K562 (cell line): ENCODE measurements at regions not wholly inside any gene's neighbourhood (a gene's known extent, or its start where the extent isn't known, plus 50 kb on each side); places are given as distances from the start of the nearest gene placed in this dataset.

Experiments used
- ATAC-seq: fragments of 200-7000 bp; cut with Tn5 transposase; 3 replicates; pipeline ENCODE4 v1.9.1; 2020; ENCODE audit warnings: moderate library complexity
- BruUV-seq: library from RNA; stranded (reverse); fragments of 400-500 nt; replicated peaks from 2 replicates; lab custom pipeline; 2021; lab: Mats Ljungman, UMichigan
- CTCF ChIA-PET: fragments of 300-600 bp; formaldehyde crosslinking; extraction: SDS; loops from one replicate; lab custom pipeline; 2021; ENCODE audit warnings: low intra/inter-chr PET ratio; lab: Yijun Ruan, JAX
- POLR2A ChIA-PET: fragments of 300-600, 350-650 bp; sonication (Branson Sonifier 250); formaldehyde crosslinking; extraction: SDS; loops from one replicate; lab custom pipeline; 2021; ENCODE audit warnings: antibody characterized with exemption, inconsistent platforms; lab: Yijun Ruan, JAX
- DNase-seq, 4 experiments: peaks; one replicate each; pipeline versions ENCODE4 v3.0.0 to v3.0.0-alpha.2; 2011 to 2018; ENCODE audit warnings: low spot score in 3 of 4, mixed read lengths in 3 of 4; ENCODE audit errors: extremely low read depth in 1 of 4
- FAIRE-seq: peaks from 2 replicates; lab custom pipeline; 2011; peaks lifted over from hg19 to GRCh38; lab: Jason Lieb, UNC
- H2AFZ ChIP-seq: 2 replicates; pipeline ENCODE4 v1.6.0; 2011; ENCODE audit warnings: low read depth, low read length, control low read depth, inconsistent platforms
- H3K27ac ChIP-seq: fragments of 200-600 bp; 3 replicates; pipeline ENCODE4 v1.8.0; 2011; ENCODE audit warnings: low read depth, mild to moderate bottlenecking, control low read depth, inconsistent platforms, low read length, moderate library complexity, mixed read lengths; ENCODE audit errors: extremely low read depth
- H3K27me3 ChIP-seq, 2 experiments: fragments of 300-600 bp in 1 of 2; 2 replicates in 1 of 2; 3 replicates in 1 of 2; pipeline versions ENCODE4 v1.6.0 to v1.8.0; 2011; ENCODE audit warnings: inconsistent platforms in 2 of 2, low read length in 2 of 2, mild to moderate bottlenecking in 1 of 2, mixed read lengths in 1 of 2, moderate library complexity in 1 of 2; ENCODE audit not compliant: control insufficient read depth in 2 of 2, insufficient read depth in 2 of 2
- H3K36me3 ChIP-seq: fragments of 300-600 bp; 3 replicates; pipeline ENCODE4 v1.8.0; 2011; ENCODE audit warnings: mild to moderate bottlenecking, low read length, inconsistent platforms; ENCODE audit not compliant: control insufficient read depth, insufficient read depth
- H3K4me1 ChIP-seq, 2 experiments: fragments of 200-600 bp in 1 of 2; replicated peaks in 1 of 2; 2 replicates in 1 of 2; 3 replicates in 1 of 2; pipeline versions ENCODE4 v1.5.1 to v1.8.0; 2011; ENCODE audit warnings: inconsistent platforms in 2 of 2, low read length in 2 of 2, mild to moderate bottlenecking in 1 of 2, mixed read lengths in 1 of 2, moderate library complexity in 1 of 2; ENCODE audit not compliant: control insufficient read depth in 2 of 2, insufficient read depth in 2 of 2
- H3K4me2 ChIP-seq: 2 replicates; pipeline ENCODE4 v1.6.1; 2011; ENCODE audit warnings: low read length, control low read depth, inconsistent platforms, mixed read lengths; ENCODE audit not compliant: insufficient read depth
- H3K4me3 ChIP-seq: fragments of 200-600 bp; sonication (generic), shearing (Covaris generic); 2 replicates; pipeline ENCODE4 v1.5.1; 2016; ENCODE audit warnings: control low read depth, inconsistent platforms
- H3K79me2 ChIP-seq: fragments of 200-600 bp; 3 replicates; pipeline ENCODE4 v1.8.0; 2011; ENCODE audit warnings: low read length, inconsistent platforms; ENCODE audit not compliant: control insufficient read depth, insufficient read depth
- H3K9ac ChIP-seq, 2 experiments: 2 replicates each; pipeline versions ENCODE4 v1.6.0 to v1.6.1; 2011; ENCODE audit warnings: low read depth in 2 of 2, low read length in 2 of 2, control low read depth in 1 of 2, inconsistent platforms in 1 of 2, mild to moderate bottlenecking in 1 of 2, mixed read lengths in 1 of 2; ENCODE audit not compliant: insufficient read depth in 1 of 2
- H3K9me1 ChIP-seq: one replicate; pipeline ENCODE4 v1.6.0; 2011; ENCODE audit warnings: inconsistent platforms, mild to moderate bottlenecking, low read length, moderate library complexity; ENCODE audit not compliant: control insufficient read depth, insufficient read depth
- H3K9me3 ChIP-seq: replicated peaks from 2 replicates; pipeline ENCODE4 v1.5.1; 2011; ENCODE audit warnings: low read depth, low read length, inconsistent platforms; ENCODE audit not compliant: control insufficient read depth, insufficient read depth
- H4K20me1 ChIP-seq: replicated peaks from 2 replicates; pipeline ENCODE4 v1.6.1; 2011; ENCODE audit warnings: low read length, inconsistent platforms, mixed read lengths; ENCODE audit not compliant: control insufficient read depth, insufficient read depth
- GABPB2 ChIP-seq: fragments of 250-450 bp; sonication (Bioruptor Pico); conservative IDR thresholded peaks from 2 replicates; pipeline ENCODE4 v1.5.1; 2021; ENCODE audit warnings: mild to moderate bottlenecking
- GATA2 ChIP-seq: sonication (generic); formaldehyde crosslinking; IDR thresholded peaks from 2 replicates; pipeline ENCODE4 v1.4.0; 2020; ENCODE audit warnings: mild to moderate bottlenecking, missing genetic modification reagents
- NFXL1 ChIP-seq: fragments of 450-650 bp; formaldehyde crosslinking; IDR thresholded peaks from 2 replicates; pipeline ENCODE4 v1.4.0; 2021; ENCODE audit warnings: mild to moderate bottlenecking
- ZFP36 ChIP-seq: fragments of 150-350 bp; IDR thresholded peaks from 2 replicates; pipeline ENCODE4 v1.6.1; 2018; ENCODE audit warnings: low read length, low read depth; ENCODE audit not compliant: partially characterized antibody
- ZKSCAN3 ChIP-seq: fragments of 250-450 bp; sonication (Bioruptor Pico); IDR thresholded peaks from 2 replicates; pipeline ENCODE4 v1.4.0; 2020
- ZNF277 ChIP-seq: fragments of 250-450 bp; sonication (Bioruptor Pico); IDR thresholded peaks from 2 replicates; pipeline ENCODE4 v1.8.0; 2022; ENCODE audit warnings: inconsistent platforms, mild to moderate bottlenecking, moderate library complexity, borderline replicate concordance
- ZZZ3 ChIP-seq: fragments of 450-650 bp; IDR thresholded peaks from 2 replicates; pipeline ENCODE4 v1.6.1; 2016; ENCODE audit warnings: antibody characterized with exemption, mild to moderate bottlenecking, moderate library complexity
- WGBS: fragments of 100-300 bp; shearing (Covaris generic); methylation state at CpG from one replicate; pipeline ENCODE4 v1.1.6; 2016; ENCODE audit warnings: low coverage, mixed read lengths; ENCODE audit not compliant: insufficient coverage; ENCODE audit errors: missing lambda C conversion rate; 5-methylcytosine and 5-hydroxymethylcytosine counted together
- in situ Hi-C: fragments of 300-500 bp; cut with MboI; formaldehyde crosslinking; loops from 4 replicates; pipeline ENCODE4 v1.15.0; 2018; ENCODE audit warnings: inconsistent platforms, mixed read lengths
- intact Hi-C: fragments of 100-400 bp; cut with micrococcal nuclease; formaldehyde crosslinking; loops from 2 replicates; pipeline ENCODE4 v1.14.2; 2022
- TF ChIP-seq, protein P1 (sequence below), 2 experiments: fragments of 450-650 bp; IDR thresholded peaks; 2 replicates each; pipeline ENCODE4 v1.6.1; 2018; ENCODE audit warnings: mild to moderate bottlenecking in 2 of 2, low read depth in 1 of 2; ENCODE audit not compliant: partially characterized antibody in 2 of 2
- TF ChIP-seq, protein P2 (sequence below): sonication (generic); IDR thresholded peaks from 2 replicates; pipeline ENCODE4 v1.6.1; 2016
- TF ChIP-seq, protein P3 (sequence below): fragments of 250-450 bp; sonication (Bioruptor Pico); IDR thresholded peaks from 2 replicates; pipeline ENCODE4 v1.4.0; 2020

GRCh38 chr5:167973126-167973525 is 318.3 kb upstream of the WWC1 start:
- Histone ChIP-seq H3K9ac (no peak overlapping the region), H3K27me3 (no peaks in the 10 kb centered on the region), H3K79me2 (no peaks in the 10 kb centered on the region), H3K9me3 (no peaks in the 10 kb centered on the region), H2AFZ (no peak overlapping the region), H3K9me1 (no peaks in the 10 kb centered on the region), H4K20me1 (no peaks in the 10 kb centered on the region), H3K4me2 (no peak overlapping the region), H3K4me1 (no peaks in the 10 kb centered on the region), H3K27ac (no peak overlapping the region), H3K4me3 (no peak overlapping the region), H3K36me3 (no peaks in the 10 kb centered on the region)
- ChIA-PET CTCF (no interaction called here), POLR2A (no interaction called here)
- FAIRE-seq: no peak
- BruUV-seq: no TSS peak
- no peak for DNase-seq
- TF ChIP-seq GABPB2 (CRISPR knock-in tag) (no peak), ZNF277 (CRISPR knock-in tag) (no peak), ZZZ3 (no peak), ZKSCAN3 (CRISPR knock-in tag) (no peak), ZFP36 (no peak), GATA2 (CRISPR knock-in tag) (no peak), NFXL1 (CRISPR knock-in tag) (no peak)
- TF ChIP-seq, protein P1, sequence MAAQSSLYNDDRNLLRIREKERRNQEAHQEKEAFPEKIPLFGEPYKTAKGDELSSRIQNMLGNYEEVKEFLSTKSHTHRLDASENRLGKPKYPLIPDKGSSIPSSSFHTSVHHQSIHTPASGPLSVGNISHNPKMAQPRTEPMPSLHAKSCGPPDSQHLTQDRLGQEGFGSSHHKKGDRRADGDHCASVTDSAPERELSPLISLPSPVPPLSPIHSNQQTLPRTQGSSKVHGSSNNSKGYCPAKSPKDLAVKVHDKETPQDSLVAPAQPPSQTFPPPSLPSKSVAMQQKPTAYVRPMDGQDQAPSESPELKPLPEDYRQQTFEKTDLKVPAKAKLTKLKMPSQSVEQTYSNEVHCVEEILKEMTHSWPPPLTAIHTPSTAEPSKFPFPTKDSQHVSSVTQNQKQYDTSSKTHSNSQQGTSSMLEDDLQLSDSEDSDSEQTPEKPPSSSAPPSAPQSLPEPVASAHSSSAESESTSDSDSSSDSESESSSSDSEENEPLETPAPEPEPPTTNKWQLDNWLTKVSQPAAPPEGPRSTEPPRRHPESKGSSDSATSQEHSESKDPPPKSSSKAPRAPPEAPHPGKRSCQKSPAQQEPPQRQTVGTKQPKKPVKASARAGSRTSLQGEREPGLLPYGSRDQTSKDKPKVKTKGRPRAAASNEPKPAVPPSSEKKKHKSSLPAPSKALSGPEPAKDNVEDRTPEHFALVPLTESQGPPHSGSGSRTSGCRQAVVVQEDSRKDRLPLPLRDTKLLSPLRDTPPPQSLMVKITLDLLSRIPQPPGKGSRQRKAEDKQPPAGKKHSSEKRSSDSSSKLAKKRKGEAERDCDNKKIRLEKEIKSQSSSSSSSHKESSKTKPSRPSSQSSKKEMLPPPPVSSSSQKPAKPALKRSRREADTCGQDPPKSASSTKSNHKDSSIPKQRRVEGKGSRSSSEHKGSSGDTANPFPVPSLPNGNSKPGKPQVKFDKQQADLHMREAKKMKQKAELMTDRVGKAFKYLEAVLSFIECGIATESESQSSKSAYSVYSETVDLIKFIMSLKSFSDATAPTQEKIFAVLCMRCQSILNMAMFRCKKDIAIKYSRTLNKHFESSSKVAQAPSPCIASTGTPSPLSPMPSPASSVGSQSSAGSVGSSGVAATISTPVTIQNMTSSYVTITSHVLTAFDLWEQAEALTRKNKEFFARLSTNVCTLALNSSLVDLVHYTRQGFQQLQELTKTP (IDR thresholded peaks at IDR 0.05; ENCODE audit: low read depth in 1 of 2, partially characterized antibody in 2 of 2): no peak
- TF ChIP-seq, protein P2, sequence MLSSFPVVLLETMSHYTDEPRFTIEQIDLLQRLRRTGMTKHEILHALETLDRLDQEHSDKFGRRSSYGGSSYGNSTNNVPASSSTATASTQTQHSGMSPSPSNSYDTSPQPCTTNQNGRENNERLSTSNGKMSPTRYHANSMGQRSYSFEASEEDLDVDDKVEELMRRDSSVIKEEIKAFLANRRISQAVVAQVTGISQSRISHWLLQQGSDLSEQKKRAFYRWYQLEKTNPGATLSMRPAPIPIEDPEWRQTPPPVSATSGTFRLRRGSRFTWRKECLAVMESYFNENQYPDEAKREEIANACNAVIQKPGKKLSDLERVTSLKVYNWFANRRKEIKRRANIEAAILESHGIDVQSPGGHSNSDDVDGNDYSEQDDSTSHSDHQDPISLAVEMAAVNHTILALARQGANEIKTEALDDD: no peak
- TF ChIP-seq, protein P3, sequence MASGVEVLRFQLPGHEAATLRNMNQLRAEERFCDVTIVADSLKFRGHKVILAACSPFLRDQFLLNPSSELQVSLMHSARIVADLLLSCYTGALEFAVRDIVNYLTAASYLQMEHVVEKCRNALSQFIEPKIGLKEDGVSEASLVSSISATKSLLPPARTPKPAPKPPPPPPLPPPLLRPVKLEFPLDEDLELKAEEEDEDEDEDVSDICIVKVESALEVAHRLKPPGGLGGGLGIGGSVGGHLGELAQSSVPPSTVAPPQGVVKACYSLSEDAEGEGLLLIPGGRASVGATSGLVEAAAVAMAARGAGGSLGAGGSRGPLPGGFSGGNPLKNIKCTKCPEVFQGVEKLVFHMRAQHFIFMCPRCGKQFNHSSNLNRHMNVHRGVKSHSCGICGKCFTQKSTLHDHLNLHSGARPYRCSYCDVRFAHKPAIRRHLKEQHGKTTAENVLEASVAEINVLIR: no peak
- in situ Hi-C loops (no loop called here), intact Hi-C loops (no loop called here)
- no peak for ATAC-seq
- WGBS: 0% methylated on average over 4 of the region's 4 CpGs
